PFSK-1 (cell line): ENCODE measurements at regions not wholly inside any gene's neighbourhood (a gene's known extent, or its start where the extent isn't known, plus 50 kb on each side); places are given as distances from the start of the nearest gene placed in this dataset.

ENCODE experiments used
- FOXP2 ChIP-seq: optimal IDR thresholded peaks from 2 replicates; pipeline ENCODE3; 2011; ENCODE audit warnings: borderline replicate concordance, control low read depth, inconsistent platforms; ENCODE audit not compliant: insufficient read depth; ENCODE audit errors: extremely low read length, extremely low read depth
- POLR2AphosphoS5 ChIP-seq: IDR thresholded peaks from 2 replicates; pipeline ENCODE4 v1.6.1; 2012; ENCODE audit warnings: low read depth, mild to moderate bottlenecking, control low read depth, low read length, moderate library complexity
- SIN3A ChIP-seq: IDR thresholded peaks from 2 replicates; pipeline ENCODE4 v1.6.1; 2012; ENCODE audit warnings: mild to moderate bottlenecking, low read length, moderate library complexity, borderline replicate concordance; ENCODE audit not compliant: insufficient read depth
- TAF1 ChIP-seq: IDR thresholded peaks from 2 replicates; pipeline ENCODE4 v1.6.1; 2012; ENCODE audit warnings: low read length, control low read depth, borderline replicate concordance; ENCODE audit not compliant: insufficient read depth
- TF ChIP-seq, protein P1 (sequence below), 2 experiments: IDR thresholded peaks; 2 replicates each; pipeline versions ENCODE4 v1.6.1 to v1.8.0; 2011 to 2012; ENCODE audit warnings: low read depth in 2 of 2, low read length in 2 of 2, control low read depth in 1 of 2, inconsistent platforms in 1 of 2, mild to moderate bottlenecking in 1 of 2, moderate library complexity in 1 of 2; ENCODE audit not compliant: insufficient read depth in 1 of 2

DNA sequence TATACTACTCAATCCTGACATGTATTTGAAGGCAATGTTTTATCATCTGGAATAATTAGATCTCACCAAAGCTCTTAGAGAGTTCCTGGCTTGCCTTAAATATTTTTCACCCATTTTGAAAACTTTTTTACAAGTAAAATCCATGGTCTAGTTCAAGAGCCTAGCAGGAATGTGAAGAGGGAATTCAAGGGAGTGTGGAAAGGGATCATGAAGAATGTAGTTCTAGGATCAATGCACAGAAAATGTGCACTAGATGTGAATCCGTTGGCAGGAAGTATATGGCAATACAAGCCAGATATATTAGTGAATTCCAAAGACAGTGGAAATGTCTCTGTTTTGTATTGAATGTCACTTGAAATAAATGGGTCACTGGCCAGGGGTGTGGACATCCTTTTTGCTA, 167.9 kb upstream of the MOCS2 start:
- TF ChIP-seq, protein P1, sequence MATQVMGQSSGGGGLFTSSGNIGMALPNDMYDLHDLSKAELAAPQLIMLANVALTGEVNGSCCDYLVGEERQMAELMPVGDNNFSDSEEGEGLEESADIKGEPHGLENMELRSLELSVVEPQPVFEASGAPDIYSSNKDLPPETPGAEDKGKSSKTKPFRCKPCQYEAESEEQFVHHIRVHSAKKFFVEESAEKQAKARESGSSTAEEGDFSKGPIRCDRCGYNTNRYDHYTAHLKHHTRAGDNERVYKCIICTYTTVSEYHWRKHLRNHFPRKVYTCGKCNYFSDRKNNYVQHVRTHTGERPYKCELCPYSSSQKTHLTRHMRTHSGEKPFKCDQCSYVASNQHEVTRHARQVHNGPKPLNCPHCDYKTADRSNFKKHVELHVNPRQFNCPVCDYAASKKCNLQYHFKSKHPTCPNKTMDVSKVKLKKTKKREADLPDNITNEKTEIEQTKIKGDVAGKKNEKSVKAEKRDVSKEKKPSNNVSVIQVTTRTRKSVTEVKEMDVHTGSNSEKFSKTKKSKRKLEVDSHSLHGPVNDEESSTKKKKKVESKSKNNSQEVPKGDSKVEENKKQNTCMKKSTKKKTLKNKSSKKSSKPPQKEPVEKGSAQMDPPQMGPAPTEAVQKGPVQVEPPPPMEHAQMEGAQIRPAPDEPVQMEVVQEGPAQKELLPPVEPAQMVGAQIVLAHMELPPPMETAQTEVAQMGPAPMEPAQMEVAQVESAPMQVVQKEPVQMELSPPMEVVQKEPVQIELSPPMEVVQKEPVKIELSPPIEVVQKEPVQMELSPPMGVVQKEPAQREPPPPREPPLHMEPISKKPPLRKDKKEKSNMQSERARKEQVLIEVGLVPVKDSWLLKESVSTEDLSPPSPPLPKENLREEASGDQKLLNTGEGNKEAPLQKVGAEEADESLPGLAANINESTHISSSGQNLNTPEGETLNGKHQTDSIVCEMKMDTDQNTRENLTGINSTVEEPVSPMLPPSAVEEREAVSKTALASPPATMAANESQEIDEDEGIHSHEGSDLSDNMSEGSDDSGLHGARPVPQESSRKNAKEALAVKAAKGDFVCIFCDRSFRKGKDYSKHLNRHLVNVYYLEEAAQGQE (IDR thresholded peaks at IDR 0.05; ENCODE audit: insufficient read depth in 1 of 2, low read depth in 2 of 2, low read length in 2 of 2), result no peak
- TF ChIP-seq SIN3A, result no peak
- TF ChIP-seq TAF1, result no peak
- TF ChIP-seq FOXP2, result no peak

DNA sequence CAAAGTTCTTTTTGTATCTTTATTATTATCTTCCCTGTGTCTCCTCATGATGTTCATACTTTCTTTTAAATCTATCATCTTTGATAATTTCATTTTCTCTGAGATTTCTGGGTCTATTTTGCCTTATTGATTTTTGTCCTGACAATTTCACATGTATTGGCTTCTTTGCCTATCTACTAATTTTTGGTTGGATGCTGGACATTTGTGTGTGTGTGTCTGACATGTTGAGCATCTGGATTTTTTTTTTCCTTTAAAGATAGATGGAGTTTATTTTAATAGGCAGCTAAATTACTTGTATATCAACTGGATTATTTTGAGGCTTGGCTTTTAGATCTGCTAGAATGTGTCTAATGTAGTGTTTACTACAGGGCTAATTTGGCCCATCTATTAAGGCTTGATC, 178.0 kb upstream of the MOCS2 start:
- TF ChIP-seq SIN3A, result no peak
- no peak for TF ChIP-seq POLR2AphosphoS5
- TF ChIP-seq TAF1, result no peak
- TF ChIP-seq FOXP2, result no peak
- TF ChIP-seq, protein P1 (IDR thresholded peaks at IDR 0.05; ENCODE audit: insufficient read depth in 1 of 2, low read depth in 2 of 2, low read length in 2 of 2), result no peak

DNA sequence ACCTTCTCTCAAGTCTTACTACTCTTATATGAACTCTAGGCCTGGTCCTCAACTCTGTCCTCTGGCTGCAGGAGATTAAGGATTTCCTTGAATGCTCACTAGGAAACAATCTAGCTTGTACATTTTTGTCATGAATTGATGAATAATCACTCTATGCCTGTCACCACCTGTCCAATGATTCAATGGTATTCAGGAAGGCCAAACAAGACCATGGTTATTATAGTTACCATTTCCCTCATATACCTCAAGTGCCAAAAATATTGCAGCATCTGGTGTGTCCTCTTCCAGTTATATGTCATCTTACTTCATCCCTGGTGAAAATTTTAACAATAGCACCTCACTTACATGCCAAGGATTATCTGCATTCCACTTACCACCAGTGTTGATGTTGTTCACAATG, 179.0 kb upstream of the MOCS2 start:
- TF ChIP-seq, protein P1 (IDR thresholded peaks at IDR 0.05; ENCODE audit: insufficient read depth in 1 of 2, low read depth in 2 of 2, low read length in 2 of 2), result no peak
- no peak for TF ChIP-seq POLR2AphosphoS5
- TF ChIP-seq SIN3A, result no peak
- TF ChIP-seq TAF1, result no peak
- no peak for TF ChIP-seq FOXP2

DNA sequence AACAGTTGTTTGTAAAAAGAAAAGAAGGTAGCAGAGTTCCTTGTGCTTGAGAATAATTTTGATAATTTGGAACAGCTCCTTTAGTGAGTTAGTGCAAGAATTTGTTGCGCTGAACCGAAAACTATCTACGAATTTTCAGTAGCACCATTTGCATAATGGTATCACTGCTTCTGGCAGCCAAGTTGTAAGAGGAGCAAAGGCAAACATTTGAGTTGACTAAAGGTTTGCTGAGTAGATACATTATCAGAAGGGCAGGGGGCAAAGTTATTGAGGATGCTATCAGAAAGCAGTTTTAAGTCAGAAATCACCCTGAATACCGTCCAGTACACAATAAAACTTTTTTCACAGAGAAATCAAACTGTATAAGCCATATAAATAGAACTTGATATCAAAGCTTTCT, 181.5 kb upstream of the MOCS2 start:
- TF ChIP-seq, protein P1 (IDR thresholded peaks at IDR 0.05; ENCODE audit: insufficient read depth in 1 of 2, low read depth in 2 of 2, low read length in 2 of 2), result no peak
- TF ChIP-seq TAF1 (no peak), FOXP2 (no peak), POLR2AphosphoS5 (no peak), SIN3A (no peak)

DNA sequence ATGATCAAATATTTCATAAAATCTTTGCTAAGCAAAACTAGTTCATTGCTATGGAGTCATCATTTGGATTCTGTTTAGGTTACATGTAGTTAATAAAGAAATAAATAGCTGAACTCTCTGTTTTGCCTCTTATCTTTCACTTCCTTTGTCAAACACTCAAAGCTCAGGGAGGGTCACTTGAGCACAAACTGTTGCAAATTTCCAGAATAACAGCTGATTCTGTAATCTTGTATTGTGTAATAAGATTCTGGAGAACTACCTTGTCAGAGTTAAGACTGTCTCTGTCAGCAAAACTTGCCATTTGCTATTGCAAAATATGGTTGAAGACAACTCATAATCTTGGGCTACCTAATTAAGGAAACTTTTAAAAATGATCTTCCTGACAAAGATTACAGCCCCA, 182.0 kb upstream of the MOCS2 start:
- TF ChIP-seq POLR2AphosphoS5, result no peak
- TF ChIP-seq FOXP2, result no peak
- no peak for TF ChIP-seq SIN3A
- no peak for TF ChIP-seq TAF1
- TF ChIP-seq, protein P1 (IDR thresholded peaks at IDR 0.05; ENCODE audit: insufficient read depth in 1 of 2, low read depth in 2 of 2, low read length in 2 of 2), result no peak
